ENCODE measurements at regions not wholly inside any gene's neighbourhood (a gene's known extent, or its start where the extent isn't known, plus 50 kb on each side); places are given as distances from the start of the nearest gene placed in this dataset.

DNA sequence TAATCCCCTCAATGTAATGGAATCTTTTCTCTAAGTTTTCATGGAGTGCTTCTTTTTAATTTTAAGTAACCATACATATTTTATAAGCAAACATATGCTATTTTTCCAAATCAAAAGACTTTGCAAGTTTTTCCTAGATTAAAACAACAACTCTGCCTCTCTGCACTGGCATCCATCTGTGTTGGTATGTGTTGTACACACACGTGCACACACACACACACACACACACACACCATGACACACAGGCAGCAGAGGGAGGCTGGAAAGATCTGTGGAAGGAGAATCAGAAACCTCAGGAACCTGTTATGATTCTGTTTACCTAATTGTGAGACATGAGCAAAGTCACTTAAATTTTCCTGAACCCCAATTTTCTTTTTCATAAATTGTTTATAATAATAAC lies 295.0 kb upstream of the PRDM1 start:
- Mint-ChIP-seq H3K4me1 (peaks cover 59% of the 10 kb centered on the region), H3K36me3 (no peaks in the 10 kb centered on the region), H3K4me3 (no peak overlapping the region), H3K9me3 (no peaks in the 10 kb centered on the region), H3K27me3 (ENCODE audit: low read depth in 3 of 3) (peaks cover 0 to 3% (median 0%) of the 10 kb centered on the region in 3 donors), H3K27ac (peak overlapping the region in 4 of 7 donors; percentile 59 to 84 (median 67))
- Histone ChIP-seq H3K4me2 (replicated peaks; ENCODE audit: extremely low read depth, low read length, poor library complexity, severe bottlenecking) (no peak overlapping the region), H3K4me3 (replicated peaks in 1 of 3; ENCODE audit: low read depth in 2 of 3, low read length in 3 of 3) (no peak overlapping the region), H3K27me3 (ENCODE audit: control insufficient read depth in 2 of 2, insufficient read depth in 2 of 2, low read length in 2 of 2) (no peaks in the 10 kb centered on the region), H2AFZ (ENCODE audit: insufficient read depth, low read depth, low read length, poor library complexity, severe bottlenecking) (no peak overlapping the region), H4K20me1 (ENCODE audit: insufficient read depth, low read length) (no peaks in the 10 kb centered on the region), H3K36me3 (replicated peaks in 1 of 2; ENCODE audit: control insufficient read depth in 1 of 2, insufficient read depth in 2 of 2, low read length in 2 of 2) (no peaks in the 10 kb centered on the region), H3K4me1 (ENCODE audit: control insufficient read depth in 1 of 2, insufficient read depth in 2 of 2, low read length in 2 of 2) (peaks cover 49 to 56% of the 10 kb centered on the region in 2 donors), H3K9ac (ENCODE audit: insufficient read depth, low read length, poor library complexity, severe bottlenecking) (no peak overlapping the region), H3K27ac (ENCODE audit: low read depth in 1 of 2, low read length in 2 of 2) (peak overlapping the region in 1 of 2 donors; percentile 30), H3K79me2 (ENCODE audit: insufficient read depth, low read length) (no peaks in the 10 kb centered on the region), H3K9me3 (replicated peaks in 1 of 2; ENCODE audit: control insufficient read depth in 1 of 2, insufficient read depth in 1 of 2, low read length in 2 of 2) (no peaks in the 10 kb centered on the region)
- DNase-seq = no peak
- no CpG with 5 or more reads among the region's 1 CpG for WGBS (ENCODE audit: insufficient coverage)
- no peak for TF ChIP-seq CTCF (IDR thresholded peaks at IDR 0.05)
- intact Hi-C loops (cut with micrococcal nuclease) = loop anchor here (5.0 to 10.0 kb wide), 5 partner anchors 91 to 436 kb away; partner anchors contain the start of gene PRDM1 (in 1 of the 2)

GRCh38 chr6:105790635-105791034 lies 295.5 kb upstream of the PRDM1 start:
- H3K36me3 ChIP-seq (replicated peaks in 1 of 2; ENCODE audit: control insufficient read depth in 1 of 2, insufficient read depth in 2 of 2, low read length in 2 of 2) = no peaks in the 10 kb centered on the region
- H4K20me1 ChIP-seq (ENCODE audit: insufficient read depth, low read length) = no peaks in the 10 kb centered on the region
- no peaks in the 10 kb centered on the region for H3K79me2 ChIP-seq (ENCODE audit: insufficient read depth, low read length)
- Mint-ChIP-seq H3K27me3 (ENCODE audit: low read depth in 3 of 3) (peaks cover 0 to 3% (median 0%) of the 10 kb centered on the region in 3 donors), H3K4me3 (no peak overlapping the region), H3K36me3 (no peaks in the 10 kb centered on the region), H3K27ac (no peak overlapping the region), H3K4me1 (peaks cover 63% of the 10 kb centered on the region), H3K9me3 (no peaks in the 10 kb centered on the region)
- H3K4me2 ChIP-seq (replicated peaks; ENCODE audit: extremely low read depth, low read length, poor library complexity, severe bottlenecking) = no peak overlapping the region
- peaks cover 53 to 62% of the 10 kb centered on the region in 2 donors for H3K4me1 ChIP-seq (ENCODE audit: control insufficient read depth in 1 of 2, insufficient read depth in 2 of 2, low read length in 2 of 2)
- H3K27ac ChIP-seq (ENCODE audit: low read depth in 1 of 2, low read length in 2 of 2) = no peak overlapping the region
- no peaks in the 10 kb centered on the region for H3K27me3 ChIP-seq (ENCODE audit: control insufficient read depth in 2 of 2, insufficient read depth in 2 of 2, low read length in 2 of 2)
- no peak overlapping the region for H3K9ac ChIP-seq (ENCODE audit: insufficient read depth, low read length, poor library complexity, severe bottlenecking)
- no peaks in the 10 kb centered on the region for H3K9me3 ChIP-seq (replicated peaks in 1 of 2; ENCODE audit: control insufficient read depth in 1 of 2, insufficient read depth in 1 of 2, low read length in 2 of 2)
- H2AFZ ChIP-seq (ENCODE audit: insufficient read depth, low read depth, low read length, poor library complexity, severe bottlenecking) = no peak overlapping the region
- no CpG with 5 or more reads among the region's 1 CpG for WGBS (ENCODE audit: insufficient coverage)
- H3K4me3 ChIP-seq (replicated peaks in 1 of 3; ENCODE audit: low read depth in 2 of 3, low read length in 3 of 3) = no peak overlapping the region
- intact Hi-C loops (cut with micrococcal nuclease) = loop anchor here (5.0 to 10.0 kb wide), 5 partner anchors 92 to 437 kb away; partner anchors contain the start of gene PRDM1 (in 1 of the 2)
- TF ChIP-seq CTCF (IDR thresholded peaks at IDR 0.05) = no peak
- no peak for DNase-seq
